22Rv1 (cell line): ENCODE measurements at regions not wholly inside any gene's neighbourhood (a gene's known extent, or its start where the extent isn't known, plus 50 kb on each side); places are given as distances from the start of the nearest gene placed in this dataset.

Experiments used
- ZFX ChIP-seq: fragments of 450-650 bp; IDR thresholded peaks from 2 replicates; pipeline ENCODE4 v1.6.1; 2017; ENCODE audit warnings: antibody characterized with exemption, borderline replicate concordance
- TF ChIP-seq, protein P1 (sequence below): fragments of 450-650 bp; IDR thresholded peaks from 2 replicates; pipeline ENCODE4 v1.5.1; 2017; ENCODE audit warnings: mild to moderate bottlenecking

DNA sequence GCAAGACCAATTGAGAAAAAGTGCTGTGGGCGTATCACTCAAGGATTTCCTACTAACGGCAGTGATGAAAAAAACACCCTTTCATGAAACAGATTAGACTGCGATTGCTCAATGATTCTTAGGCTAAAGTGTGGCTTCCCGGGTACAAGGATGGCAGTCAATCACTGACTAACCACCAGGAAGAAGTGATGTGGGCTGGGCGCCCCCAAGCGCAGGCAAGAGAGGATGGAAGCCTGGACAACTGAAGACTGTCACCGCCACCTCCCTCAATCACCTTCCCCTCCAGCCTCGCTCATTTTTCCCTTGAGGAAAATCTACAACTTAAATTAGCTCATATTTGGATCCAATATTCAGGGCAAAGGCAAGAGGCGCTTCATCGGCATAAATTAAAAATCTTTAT lies 707.2 kb downstream of the MTRR start:
- TF ChIP-seq, protein P1, sequence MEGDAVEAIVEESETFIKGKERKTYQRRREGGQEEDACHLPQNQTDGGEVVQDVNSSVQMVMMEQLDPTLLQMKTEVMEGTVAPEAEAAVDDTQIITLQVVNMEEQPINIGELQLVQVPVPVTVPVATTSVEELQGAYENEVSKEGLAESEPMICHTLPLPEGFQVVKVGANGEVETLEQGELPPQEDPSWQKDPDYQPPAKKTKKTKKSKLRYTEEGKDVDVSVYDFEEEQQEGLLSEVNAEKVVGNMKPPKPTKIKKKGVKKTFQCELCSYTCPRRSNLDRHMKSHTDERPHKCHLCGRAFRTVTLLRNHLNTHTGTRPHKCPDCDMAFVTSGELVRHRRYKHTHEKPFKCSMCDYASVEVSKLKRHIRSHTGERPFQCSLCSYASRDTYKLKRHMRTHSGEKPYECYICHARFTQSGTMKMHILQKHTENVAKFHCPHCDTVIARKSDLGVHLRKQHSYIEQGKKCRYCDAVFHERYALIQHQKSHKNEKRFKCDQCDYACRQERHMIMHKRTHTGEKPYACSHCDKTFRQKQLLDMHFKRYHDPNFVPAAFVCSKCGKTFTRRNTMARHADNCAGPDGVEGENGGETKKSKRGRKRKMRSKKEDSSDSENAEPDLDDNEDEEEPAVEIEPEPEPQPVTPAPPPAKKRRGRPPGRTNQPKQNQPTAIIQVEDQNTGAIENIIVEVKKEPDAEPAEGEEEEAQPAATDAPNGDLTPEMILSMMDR = no peak
- TF ChIP-seq ZFX = no peak
